HG03025 (cell line): ENCODE measurements at regions not wholly inside any gene's neighbourhood (a gene's known extent, or its start where the extent isn't known, plus 50 kb on each side); places are given as distances from the start of the nearest gene placed in this dataset.
"Not testable (repeated sequence)": the region's sequence is repeated elsewhere in the genome, so short reads cannot be mapped to it uniquely, and the experiment has no call there.

Source experiments
- ATAC-seq: cut with Tn5 transposase; IDR thresholded peaks from one replicate; pipeline ENCODE4 v1.9.1; 2021; ENCODE audit warnings: mild to moderate bottlenecking, moderate library complexity; ENCODE audit not compliant: unreplicated experiment, low FRiP score

- peak; percentile 45 for ATAC-seq
These were observed 308.5 kb upstream of the PROK2 start for GRCh38 chr3:72093270-72093991.

GRCh38 chr3:72092778-72093177 lies 307.8 kb upstream of the PROK2 start:
- ATAC-seq: no peak

GRCh38 chr3:72088486-72089025 lies 303.6 kb upstream of the PROK2 start:
- no peak for ATAC-seq

DNA sequence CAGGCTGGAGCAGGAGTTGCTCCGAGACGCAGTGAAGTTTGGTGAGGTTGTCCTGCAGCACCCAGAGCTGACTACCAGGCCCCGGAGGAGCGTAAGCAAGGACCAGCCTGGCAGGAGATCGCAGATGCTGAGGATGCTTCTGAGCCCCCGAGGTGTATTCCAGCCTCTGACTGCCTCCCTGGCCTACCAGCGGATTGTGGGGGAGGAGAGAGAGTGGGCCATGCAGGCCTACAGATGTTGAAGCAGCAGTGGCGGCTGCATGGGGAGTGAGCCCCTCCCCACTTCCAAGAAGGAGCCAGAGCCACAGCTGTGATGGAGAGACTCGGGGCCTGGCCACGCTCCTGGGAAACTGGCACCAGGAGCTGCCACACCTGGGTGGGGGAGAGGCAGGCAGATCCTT lies 302.5 kb upstream of the PROK2 start:
- ATAC-seq: no peak

DNA sequence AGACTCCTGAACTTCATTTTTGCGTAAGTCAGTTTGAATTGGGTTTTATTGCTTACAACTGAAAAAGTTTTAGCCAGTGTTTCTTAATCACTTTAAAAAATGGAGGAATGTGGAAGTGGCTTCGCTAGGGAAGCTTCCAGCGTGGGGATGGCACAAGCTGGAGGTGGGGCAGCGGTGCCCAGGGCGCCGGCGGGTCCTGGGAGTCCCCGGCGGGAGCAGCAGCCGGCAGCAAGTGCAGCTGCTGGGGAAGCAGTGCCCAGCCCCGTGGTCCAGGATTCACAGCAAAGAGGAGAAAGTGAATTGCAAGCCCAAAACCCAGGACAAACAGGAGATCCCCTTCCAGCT lies 301.8 kb upstream of the PROK2 start:
- ATAC-seq: no peak

DNA sequence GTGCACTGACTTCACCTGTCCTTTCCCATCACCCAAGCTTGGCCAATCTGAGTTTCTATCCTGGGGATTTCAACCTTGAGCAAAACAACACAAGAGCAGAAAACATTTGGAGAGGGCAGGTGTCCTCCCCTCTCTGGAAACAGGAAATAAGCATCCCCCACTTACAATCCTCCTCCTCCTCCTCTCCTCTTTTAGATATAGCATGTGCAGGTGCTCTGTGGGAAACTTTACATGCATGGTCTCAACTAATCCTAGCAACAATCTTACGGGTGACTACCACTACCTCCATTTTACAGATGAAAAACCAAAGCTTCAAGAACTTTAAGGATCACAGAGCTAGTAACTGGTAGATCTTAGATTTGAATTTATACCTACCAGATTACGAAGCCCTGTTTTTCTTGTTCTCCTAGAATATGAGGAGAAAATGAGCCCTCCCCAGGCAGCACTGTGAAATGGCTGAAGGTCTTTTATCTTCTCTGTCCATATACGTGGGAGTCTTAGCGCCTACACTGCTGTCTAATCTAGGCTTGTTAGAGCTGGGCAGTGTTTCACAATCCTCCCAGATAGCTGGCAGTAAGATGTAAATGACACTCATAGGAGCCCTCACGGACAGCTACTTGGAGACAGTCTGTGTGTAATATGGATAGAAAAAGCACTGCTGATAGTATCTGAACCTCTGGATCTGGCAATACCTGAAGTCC lies 301.2 kb upstream of the PROK2 start:
- ATAC-seq: no peak

GRCh38 chr3:72085036-72085435 lies 300.1 kb upstream of the PROK2 start:
- no peak for ATAC-seq

- ATAC-seq: peak; percentile 2
These were observed 298.0 kb upstream of the PROK2 start for GRCh38 chr3:72082776-72083462.

- peak; percentile 43 for ATAC-seq
These were observed 297.3 kb upstream of the PROK2 start for GRCh38 chr3:72082186-72082715.

DNA sequence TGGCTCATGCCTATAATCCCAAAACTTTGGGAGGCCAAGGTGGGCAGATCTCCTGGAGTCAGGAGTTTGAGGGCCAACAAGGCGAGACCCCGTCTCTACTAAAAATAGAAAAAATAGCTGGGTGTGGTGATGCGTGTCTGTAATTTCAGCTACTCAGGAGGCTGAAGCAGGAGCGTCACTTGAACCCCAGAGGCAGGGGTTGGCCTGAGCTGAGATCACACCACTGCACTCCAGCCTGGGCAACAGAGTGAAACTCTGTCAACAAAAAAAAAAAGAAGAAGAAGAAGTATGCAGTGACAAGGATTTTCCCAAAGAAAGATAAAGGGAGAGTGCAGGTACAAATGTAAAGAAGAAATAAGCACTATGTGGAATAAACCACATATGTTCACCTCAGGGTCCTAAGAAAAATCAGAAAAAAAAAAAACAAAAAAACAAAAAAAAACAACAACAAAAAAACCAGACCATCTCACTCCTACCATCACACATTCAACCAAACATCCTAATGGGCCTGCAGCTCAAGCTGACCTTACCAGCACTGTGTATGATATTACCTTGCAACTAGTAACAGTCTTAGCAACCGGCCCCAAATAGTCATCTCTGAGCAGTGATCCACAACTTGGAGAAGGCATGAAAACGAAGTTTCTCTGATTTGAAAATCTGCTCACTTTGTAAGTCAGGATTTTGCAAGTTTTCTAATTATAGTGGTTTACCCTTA lies 296.7 kb upstream of the PROK2 start:
- ATAC-seq: no peak

DNA sequence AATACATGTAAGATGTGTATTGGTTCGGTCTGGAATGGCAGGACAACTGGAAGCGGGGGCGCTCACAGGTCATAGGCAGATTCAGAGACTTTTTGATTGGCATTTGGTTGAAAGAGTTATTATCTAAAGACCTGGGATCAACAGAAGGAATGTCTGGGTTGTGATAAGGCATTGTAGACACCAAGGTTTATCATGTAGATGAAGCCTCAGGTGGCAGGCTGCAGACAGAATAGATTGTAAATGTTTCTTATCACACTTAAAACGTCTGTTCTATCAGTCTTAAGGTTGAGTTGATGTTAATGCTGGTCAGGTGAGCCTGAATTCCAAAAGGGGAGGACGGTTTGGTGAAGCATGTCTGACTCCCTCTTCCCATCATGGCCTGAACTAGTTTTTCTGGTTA lies 295.9 kb upstream of the PROK2 start:
- ATAC-seq: no peak

GRCh38 chr3:72080095-72080494 lies 295.1 kb upstream of the PROK2 start:
- no peak for ATAC-seq

DNA sequence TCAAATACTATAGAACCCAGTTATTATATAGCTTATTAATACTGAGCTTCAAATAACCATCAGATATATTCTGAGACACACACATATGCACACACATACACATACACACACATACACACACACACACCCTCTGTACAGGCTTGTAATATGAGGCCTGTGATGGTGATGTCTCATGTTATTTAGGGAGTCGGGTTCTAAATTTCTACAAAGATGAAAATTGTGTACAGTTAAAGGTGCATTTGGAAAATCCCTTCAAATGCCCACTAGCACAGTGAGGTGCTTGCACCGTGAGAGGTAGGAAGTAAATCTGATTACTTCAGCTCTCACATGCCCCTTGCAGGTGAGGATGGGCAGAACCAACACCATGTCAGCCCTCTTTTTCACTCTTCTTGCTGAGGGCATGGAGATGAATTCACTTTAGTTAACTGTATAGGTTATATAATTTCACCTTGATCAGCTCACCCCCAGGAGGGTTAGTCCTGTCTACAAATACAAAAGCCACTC lies 294.5 kb upstream of the PROK2 start:
- ATAC-seq: no peak

GRCh38 chr3:72078676-72079368 lies 293.9 kb upstream of the PROK2 start:
- ATAC-seq: no peak

DNA sequence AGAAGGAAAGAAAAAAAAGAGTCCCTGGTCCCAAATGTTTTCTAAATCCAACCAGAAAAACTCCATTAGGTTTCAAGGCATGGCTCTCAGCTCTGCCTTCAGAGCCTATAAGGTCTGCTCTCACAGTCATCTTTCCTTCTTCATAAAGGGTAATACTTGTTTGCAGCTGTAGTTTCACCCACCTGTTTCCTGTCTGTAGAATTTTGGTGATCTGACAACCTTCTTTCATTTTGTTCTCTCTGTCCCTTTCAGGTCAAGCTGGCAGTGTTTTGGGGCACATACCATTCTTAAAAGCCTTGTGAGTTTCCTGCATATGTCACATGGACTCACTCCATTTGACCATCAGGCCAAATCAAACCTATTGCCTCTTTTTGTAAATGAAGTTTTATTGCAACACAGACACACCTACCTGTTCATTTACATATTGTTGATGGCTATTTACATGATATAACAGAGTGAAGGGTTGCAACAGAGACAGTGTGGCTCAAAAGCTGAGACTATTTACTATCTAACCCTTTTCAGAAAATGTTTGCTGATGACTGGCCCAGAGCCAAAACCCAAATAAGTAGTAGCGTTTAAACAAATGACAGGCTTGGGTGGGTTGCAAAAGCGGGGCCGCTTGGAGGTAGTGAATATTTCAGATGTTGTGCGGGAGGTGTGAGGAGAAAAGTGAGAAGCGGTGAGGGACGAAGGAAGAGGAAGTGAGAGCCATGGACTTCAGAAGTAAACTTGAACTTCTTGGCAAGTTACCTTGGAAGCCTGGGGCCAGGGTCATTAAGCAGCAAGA lies 292.7 kb upstream of the PROK2 start:
- ATAC-seq: peak; percentile 52

DNA sequence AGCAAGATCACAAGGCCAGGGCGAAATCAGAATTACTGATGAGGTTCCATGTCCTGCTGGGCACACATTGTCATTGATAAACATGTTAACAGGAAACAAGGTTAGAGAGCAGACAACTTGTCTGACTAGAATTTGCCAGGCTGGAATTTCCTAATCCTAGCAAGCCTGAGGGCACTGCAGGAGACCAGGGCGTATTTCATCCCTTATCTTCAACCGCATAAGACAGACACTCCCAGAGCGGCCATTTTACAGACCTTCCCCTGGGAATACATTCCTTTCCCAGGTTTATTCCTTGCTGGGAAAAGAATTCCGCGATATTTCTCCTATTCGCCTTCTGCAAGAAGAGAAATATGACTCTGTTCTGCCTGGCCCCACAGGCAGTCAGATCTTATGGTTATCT lies 290.9 kb upstream of the PROK2 start:
- ATAC-seq: not testable (repeated sequence)

DNA sequence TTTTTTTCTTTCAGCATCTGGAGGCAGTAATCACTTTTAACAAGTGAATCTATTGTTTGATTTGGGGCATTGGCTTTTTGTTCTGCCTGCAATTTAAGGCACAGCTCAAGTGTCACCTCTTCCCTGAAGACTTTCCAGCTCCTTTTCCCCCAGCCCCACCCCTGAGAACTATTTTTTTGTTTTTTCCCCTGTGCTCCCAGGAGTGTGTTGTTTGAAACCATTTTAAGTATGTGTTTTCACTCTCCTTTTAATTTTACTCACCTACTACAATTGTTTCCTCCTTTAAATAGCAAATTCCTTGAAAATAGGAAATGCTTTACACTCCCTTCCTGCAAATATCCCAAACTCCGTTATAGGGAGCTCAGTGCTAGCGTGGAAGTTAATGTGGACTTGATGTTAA lies 286.7 kb upstream of the PROK2 start:
- no peak for ATAC-seq

- ATAC-seq: no peak
These were observed 285.1 kb upstream of the PROK2 start for GRCh38 chr3:72070005-72070404.

- no peak for ATAC-seq
These were observed 284.6 kb upstream of the PROK2 start for GRCh38 chr3:72069543-72069942.
